Right lobe of liver (tissue), 6 donors: ENCODE measurements at regions not wholly inside any gene's neighbourhood (a gene's known extent, or its start where the extent isn't known, plus 50 kb on each side); places are given as distances from the start of the nearest gene placed in this dataset.

Experiments
- ATAC-seq, 4 donors: fragments of 200-7000 bp; cut with Tn5 transposase; one replicate each; pipeline ENCODE4 v1.9.1; 2020; ENCODE audit warnings: mild to moderate bottlenecking in 4 of 4, moderate library complexity in 4 of 4
- DNase-seq, 3 donors: peaks; one replicate each; pipeline ENCODE4 v3.0.0-alpha.2; 2020
- H3K27ac ChIP-seq, 3 donors: fragments of 200-600 bp; one replicate each; pipeline ENCODE4 v1.8.0; 2022
- H3K27me3 ChIP-seq, 2 donors: fragments of 200-600 bp; one replicate each; pipeline ENCODE4 v1.8.0; 2022
- H3K36me3 ChIP-seq, 4 donors: fragments of 200-600 bp; sonication (generic) in 1 of 4; one replicate each; pipeline versions ENCODE4 v1.5.1 to v1.8.0; 2017 to 2022; ENCODE audit warnings: control low read depth in 1 of 4
- H3K4me1 ChIP-seq, 4 donors: fragments of 200-600 bp; sonication (generic) in 1 of 4; one replicate each; pipeline versions ENCODE4 v1.5.1 to v1.8.0; 2017 to 2022; ENCODE audit warnings: control low read depth in 1 of 4
- H3K4me3 ChIP-seq, 3 donors: fragments of 200-600 bp; one replicate each; pipeline ENCODE4 v1.8.0; 2022
- H3K9me3 ChIP-seq, 4 donors: fragments of 200-600 bp; sonication (generic) in 1 of 4; one replicate each; pipeline versions ENCODE4 v1.5.1 to v1.8.0; 2017 to 2022; ENCODE audit warnings: control low read depth in 1 of 4
- CTCF ChIP-seq, 4 donors: fragments of 200-600 bp in 3 of 4; fragments of 450-650 bp in 1 of 4; IDR thresholded peaks; one replicate each; pipeline versions ENCODE4 v1.5.1 to v1.8.0; 2016 to 2022; ENCODE audit warnings: antibody characterized with exemption in 4 of 4, mild to moderate bottlenecking in 2 of 4
- POLR2A ChIP-seq: fragments of 450-650 bp; IDR thresholded peaks from one replicate; pipeline ENCODE4 v1.6.1; 2017; ENCODE audit warnings: antibody characterized with exemption, mild to moderate bottlenecking
- WGBS: methylation state at CpG from one replicate; pipeline ENCODE4 v1.1.6; 2018; ENCODE audit warnings: low coverage, low lambda C conversion rate; ENCODE audit not compliant: insufficient coverage; ENCODE audit errors: missing lambda C conversion rate; 5-methylcytosine and 5-hydroxymethylcytosine counted together
- intact Hi-C, 2 donors: fragments of 100-400 bp; cut with DNase I; formaldehyde crosslinking; loops; one replicate each; pipeline versions ENCODE4 v1.11.2 to v1.14.1; 2022
- donor health status: DM: no; HTN: yes; CAD: no.
- donor health status: DM: no; HTN: no; CAD: no.
- donor health status: DM: no; HTN: no; CAD: no.
- donor health status: DM: no; HTN: yes; CAD: no.
- donor health status: DM: no; HTN: yes; CAD: no.

DNA sequence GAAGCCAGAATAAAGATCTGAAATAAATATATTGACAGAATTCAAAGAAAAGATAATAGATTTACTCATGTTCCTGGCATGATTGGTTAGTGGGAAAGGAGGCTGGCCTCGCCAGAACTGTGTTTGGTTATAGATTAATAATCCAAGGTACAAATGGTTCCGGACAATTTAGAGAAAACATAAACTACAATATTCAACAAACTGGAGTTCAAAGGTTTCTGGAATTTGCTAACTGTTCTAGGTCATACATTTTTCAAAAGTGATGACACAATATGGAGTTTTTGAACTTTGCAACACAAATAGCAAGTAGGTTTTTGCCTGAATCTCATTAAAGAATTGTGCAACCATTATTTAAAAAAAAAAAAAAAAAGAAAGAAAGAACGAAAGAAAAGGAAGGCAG is 251.7 kb upstream of the SALL1 start:
- Histone ChIP-seq H3K36me3 (no peaks in the 10 kb centered on the region), H3K4me3 (no peak overlapping the region), H3K27ac (peak overlapping the region; percentile 51 to 89 (median 89)), H3K27me3 (no peaks in the 10 kb centered on the region), H3K4me1 (peaks cover 0 to 70% (median 31%) of the 10 kb centered on the region in 4 donors), H3K9me3 (no peaks in the 10 kb centered on the region)
- ATAC-seq = peak; percentile 54 to 85 (median 65)
- peak in 2 of 3 donors; percentile 41 to 67 for DNase-seq
- no peak for TF ChIP-seq POLR2A
- no peak for TF ChIP-seq CTCF (IDR thresholded peaks at IDR 0.05)
- WGBS = 29% methylated on average over 3 of the region's 3 CpGs
- intact Hi-C loops = no loop called here

GRCh38 chr16:51402298-51402697 is 251.2 kb upstream of the SALL1 start:
- H3K9me3 ChIP-seq = no peaks in the 10 kb centered on the region
- peaks cover 0 to 65% (median 28%) of the 10 kb centered on the region in 4 donors for H3K4me1 ChIP-seq
- H3K36me3 ChIP-seq = no peaks in the 10 kb centered on the region
- peak overlapping the region; percentile 61 to 89 (median 89) for H3K27ac ChIP-seq
- TF ChIP-seq CTCF (IDR thresholded peaks at IDR 0.05) (no peak), POLR2A (no peak)
- intact Hi-C loops = no loop called here
- DNase-seq (no peak), ATAC-seq (peak; percentile 31 to 67 (median 42))
- no peaks in the 10 kb centered on the region for H3K27me3 ChIP-seq
- H3K4me3 ChIP-seq = no peak overlapping the region
- WGBS = 42% methylated on average over 1 of the region's 1 CpG

GRCh38 chr16:51401673-51402072 is 250.6 kb upstream of the SALL1 start:
- Histone ChIP-seq H3K27ac (peak overlapping the region; percentile 61 to 89 (median 89)), H3K36me3 (no peaks in the 10 kb centered on the region), H3K4me1 (peaks cover 0 to 61% (median 28%) of the 10 kb centered on the region in 4 donors), H3K9me3 (no peaks in the 10 kb centered on the region), H3K4me3 (no peak overlapping the region), H3K27me3 (no peaks in the 10 kb centered on the region)
- no peak for TF ChIP-seq POLR2A
- 50% methylated on average over 2 of the region's 2 CpGs for WGBS
- intact Hi-C loops = no loop called here
- peak in 3 of 4 donors; percentile 6 to 50 (median 21) for ATAC-seq
- peak in 1 of 3 donors; percentile 58 for DNase-seq

DNA sequence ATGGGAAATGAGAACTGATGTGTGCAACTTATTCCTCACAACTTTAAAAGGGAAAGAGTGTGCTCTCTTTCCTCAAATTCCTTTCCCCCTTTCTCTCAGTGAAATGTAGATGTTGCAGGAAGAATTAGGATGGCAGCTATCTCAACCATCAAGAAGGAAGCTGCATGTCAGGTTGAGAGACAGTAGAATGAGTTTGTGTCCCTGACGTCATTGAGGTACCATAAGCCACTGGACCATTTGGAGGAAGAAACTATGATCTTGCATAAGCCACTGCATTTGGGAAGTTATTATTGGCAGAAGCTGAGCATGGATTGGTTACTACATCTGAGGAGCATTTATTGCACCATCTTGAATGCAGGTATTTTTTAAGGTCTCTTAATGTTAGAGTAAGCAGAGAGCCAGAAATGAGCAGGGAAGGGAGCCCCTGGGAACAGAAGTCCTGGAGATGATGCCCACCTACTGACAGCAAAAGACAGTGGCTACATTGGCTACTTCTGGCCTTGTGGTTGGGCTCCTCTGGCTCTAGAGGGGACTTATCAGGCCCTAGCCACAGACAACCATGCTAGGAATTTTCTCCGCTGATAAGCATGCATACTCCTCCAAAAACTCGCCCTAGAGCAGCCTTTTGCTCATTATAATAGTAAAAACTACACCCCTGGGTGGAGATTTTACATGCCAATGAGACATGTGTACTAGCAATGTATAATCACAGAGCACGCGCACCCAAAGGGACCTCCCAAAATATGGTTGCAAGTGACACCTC is 249.0 kb upstream of the SALL1 start:
- H3K27ac ChIP-seq = peak overlapping the region in 2 of 3 donors; percentile 20 to 89

More for the DNA sequence above, 249.0 kb upstream of the SALL1 start:
- no peak for ATAC-seq
- no peaks in the 10 kb centered on the region for H3K27me3 ChIP-seq
- peaks cover 0 to 60% (median 28%) of the 10 kb centered on the region in 4 donors for H3K4me1 ChIP-seq
- no peak for TF ChIP-seq POLR2A
- no peak for TF ChIP-seq CTCF (IDR thresholded peaks at IDR 0.05)
- 61% methylated on average over 2 of the region's 5 CpGs for WGBS
- intact Hi-C loops = loop anchor here in 1 of 2 donors (10.0 kb wide), 1 partner anchor 65 kb away; no protein-coding TSS in a partner anchor
- H3K36me3 ChIP-seq = no peaks in the 10 kb centered on the region
- H3K9me3 ChIP-seq = no peaks in the 10 kb centered on the region
- H3K4me3 ChIP-seq = no peak overlapping the region
- DNase-seq = no peak
